ELF-1 (cell line): ENCODE measurements at regions not wholly inside any gene's neighbourhood (a gene's known extent, or its start where the extent isn't known, plus 50 kb on each side); places are given as distances from the start of the nearest gene placed in this dataset.
"Not testable (repeated sequence)": the region's sequence is repeated elsewhere in the genome, so short reads cannot be mapped to it uniquely, and the experiment has no call there.

Source experiments
- DNase-seq: peaks from one replicate; pipeline ENCODE4 v3.0.0-alpha.2; 2016; ENCODE audit warnings: low read depth, low spot score

DNA sequence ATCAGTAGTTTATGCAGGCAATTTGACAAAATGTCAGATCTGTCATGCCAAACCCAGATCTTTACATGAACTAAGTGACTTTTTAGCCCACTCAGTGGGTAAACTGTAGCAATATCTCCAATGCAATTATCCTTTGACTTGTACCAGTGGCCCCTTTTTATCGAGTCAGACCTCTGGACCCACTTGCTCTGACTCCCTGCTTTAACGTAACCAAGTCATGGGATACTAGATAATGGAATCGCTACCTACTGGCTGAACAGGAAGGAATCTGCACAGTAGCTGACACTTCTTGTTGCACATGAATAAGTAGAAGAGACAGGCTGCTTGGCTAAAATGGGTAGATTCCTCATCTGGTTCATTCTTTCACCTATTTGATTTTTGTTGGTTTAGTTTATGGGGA is 128.4 kb upstream of the LYPLAL1 start:
- no peak for DNase-seq

DNA sequence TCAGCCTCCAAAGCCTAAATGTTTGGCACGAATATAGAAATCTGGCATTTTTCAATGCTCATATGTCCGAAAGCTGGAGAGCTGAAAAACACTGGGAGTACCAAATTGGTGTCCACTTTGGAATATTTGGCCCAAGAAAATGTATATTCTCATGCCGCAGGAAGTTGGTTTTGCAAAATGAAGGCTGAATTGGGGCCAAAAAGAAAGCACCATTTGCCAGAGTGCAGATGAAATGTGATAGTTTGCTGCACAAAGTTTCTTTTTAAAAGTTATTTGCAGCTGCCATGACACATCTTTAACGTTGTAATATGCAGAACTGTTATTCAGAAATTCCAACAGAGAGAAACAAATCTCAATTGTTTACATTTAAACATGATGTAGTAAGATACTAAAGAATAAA is 124.2 kb upstream of the LYPLAL1 start:
- no peak for DNase-seq

- no peak for DNase-seq
Measured at GRCh38 chr1:219050086-219050821, 123.4 kb upstream of the LYPLAL1 start.

GRCh38 chr1:219050822-219051125 is 122.9 kb upstream of the LYPLAL1 start:
- no peak for DNase-seq

DNA sequence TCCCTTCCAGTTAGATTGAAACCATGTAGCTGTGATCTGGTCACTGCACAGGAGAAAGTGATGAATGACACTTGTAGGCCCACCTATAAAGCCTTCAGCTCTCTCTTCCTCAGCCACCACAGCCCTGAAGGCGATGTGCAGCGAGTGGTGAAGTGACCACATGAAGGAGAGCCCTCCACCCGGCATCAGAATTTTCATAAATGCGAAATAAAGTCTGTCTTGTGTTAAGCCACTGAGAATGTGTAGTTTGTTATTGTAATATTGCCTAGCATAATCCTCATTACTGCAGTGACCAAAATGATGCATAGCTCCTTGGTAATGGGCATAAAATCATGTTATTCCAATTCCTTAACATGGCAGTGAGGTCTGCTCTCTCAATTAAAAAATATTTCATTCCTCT is 122.1 kb upstream of the LYPLAL1 start:
- DNase-seq = no peak

DNA sequence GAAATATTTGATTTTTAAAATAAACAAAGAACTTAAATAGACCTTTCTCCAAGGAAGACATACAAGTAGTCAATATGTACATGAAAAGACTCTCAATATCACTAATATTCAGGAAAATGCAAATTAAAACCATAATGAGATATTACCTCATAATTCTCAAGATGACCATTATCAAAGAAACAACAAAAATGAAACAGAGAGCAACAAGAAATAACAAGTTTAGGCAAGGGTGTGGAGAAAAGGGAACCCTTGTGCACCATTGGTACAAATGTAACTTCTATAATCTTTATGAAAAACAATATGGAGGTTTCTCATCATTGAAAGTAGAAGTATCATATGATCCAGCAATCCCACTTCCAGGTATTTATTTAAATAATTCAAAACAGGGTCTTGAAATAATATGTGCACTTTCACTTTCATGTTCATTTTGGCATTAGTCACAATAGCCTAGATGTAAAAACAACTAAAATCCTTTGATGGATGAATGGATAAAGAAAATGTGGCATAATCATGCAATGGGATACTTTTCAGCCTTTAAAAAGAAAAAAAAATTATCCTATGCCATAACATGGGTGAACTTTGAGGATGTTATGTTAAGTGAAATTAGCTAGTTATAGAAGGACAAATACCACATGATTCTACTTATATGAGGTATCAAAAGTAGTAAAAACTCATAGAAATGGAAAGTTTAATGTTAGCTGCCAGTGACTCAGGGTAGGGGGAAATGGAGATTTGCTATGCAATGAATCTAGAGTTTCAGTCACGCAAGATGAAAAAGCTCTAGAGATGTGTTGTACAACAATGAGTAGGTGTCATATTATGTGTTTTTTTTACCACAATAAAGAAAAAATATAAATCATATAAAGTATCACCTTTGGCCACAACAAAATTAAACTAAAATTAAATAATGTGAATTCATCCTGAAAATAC is 114.5 kb upstream of the LYPLAL1 start:
- no peak for DNase-seq

DNA sequence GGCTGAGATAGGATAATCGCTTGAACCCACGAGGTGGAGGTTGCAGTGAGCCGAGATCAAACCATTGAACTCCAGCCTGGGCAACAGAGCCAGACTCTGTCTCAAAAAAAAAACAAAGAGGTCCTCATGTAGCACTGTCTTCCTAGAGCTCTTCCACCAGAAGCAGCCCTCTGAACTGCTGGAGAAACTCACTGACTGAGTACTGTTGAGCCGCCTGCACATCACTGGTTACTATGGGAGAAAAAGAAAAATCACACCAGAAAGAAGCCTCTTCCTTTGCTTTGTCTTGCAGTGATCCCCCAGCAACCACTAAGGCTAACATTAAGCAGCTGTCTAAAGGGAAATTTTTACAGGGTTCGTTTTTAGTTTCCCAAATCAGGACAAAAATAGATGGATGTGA is 112.9 kb upstream of the LYPLAL1 start:
- DNase-seq = no peak

DNA sequence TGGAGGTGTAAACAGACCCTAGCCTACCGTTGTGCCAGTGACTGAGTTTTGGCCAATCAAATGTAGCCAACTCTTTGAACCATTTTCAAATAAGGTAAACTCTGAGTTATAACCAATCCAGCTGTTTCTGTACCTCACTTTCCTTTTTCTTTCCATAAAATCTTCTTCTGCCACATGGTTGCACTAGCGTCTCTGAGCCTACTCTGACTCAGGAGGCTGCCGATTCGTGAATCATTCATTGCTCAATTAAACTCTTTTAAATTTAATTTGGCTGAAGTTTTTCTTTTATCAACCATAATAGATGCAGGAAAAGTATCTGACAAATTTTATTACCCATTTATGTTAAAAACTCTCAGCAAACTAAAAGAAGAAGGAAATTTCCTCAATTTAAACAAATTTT is 111.5 kb upstream of the LYPLAL1 start:
- DNase-seq = no peak

DNA sequence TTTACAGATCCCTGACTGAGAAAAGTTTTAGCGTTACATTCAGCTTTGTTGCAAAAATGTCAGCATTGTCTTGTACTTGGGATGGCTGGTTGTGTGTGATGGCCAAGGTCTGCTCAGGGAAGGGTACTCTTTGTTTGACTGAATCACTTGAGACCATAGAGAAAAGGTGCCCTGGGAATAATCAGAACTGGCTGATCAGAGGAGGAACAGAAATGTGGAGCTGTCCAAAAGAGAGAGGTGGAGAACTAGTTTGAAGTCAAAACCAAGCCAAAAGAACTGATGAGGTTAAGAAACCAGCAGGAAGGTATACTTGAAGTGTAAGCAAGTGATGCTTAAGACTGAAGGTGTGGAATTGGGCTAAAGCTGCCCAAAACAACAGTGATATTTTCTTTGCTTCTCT is 107.6 kb upstream of the LYPLAL1 start:
- DNase-seq = no peak

- DNase-seq = peak; percentile 6
Measured at GRCh38 chr1:219066631-219067349, 106.9 kb upstream of the LYPLAL1 start.

DNA sequence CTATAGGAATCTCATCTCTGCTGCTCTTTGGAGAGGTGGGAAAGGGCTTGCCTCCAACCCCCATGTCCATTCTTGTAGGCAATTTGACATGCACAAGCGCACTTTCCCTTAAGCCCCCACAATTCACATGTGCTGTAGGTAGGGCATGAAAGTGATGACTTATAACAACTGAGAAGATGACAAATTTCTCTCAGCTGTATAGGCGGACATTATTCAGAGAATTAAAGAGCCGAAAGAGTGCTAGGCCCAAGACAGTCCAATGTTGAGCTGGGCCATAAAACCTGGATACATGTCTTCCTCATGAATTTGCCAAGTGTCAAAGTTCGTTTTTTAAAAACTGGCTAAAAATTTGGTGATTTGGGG is 106.3 kb upstream of the LYPLAL1 start:
- no peak for DNase-seq

DNA sequence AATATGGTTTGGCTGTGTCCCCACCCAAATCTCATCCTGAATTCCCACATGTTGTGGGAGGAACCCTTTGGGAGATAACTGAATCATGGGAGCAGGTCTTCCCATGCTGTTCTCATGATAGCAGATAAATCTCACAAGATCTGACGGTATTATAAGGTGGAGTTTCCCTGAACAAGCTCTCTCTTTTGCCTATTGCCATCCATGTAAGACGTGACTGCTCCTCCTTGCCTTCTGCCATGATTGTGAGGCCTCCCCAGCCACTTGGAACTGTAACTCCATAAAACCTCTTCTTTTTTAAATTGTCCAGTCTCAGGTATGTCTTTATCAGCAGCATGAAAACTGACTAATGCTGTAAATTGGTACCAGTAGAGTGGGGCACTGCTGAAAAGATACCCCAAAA is 103.3 kb upstream of the LYPLAL1 start:
- not testable (repeated sequence) for DNase-seq

- DNase-seq = no peak
Measured at GRCh38 chr1:219071209-219071608, 102.5 kb upstream of the LYPLAL1 start.

- no peak for DNase-seq
Measured at GRCh38 chr1:219072329-219072728, 101.3 kb upstream of the LYPLAL1 start.

- DNase-seq = no peak
Measured at GRCh38 chr1:219074084-219074728, 99.5 kb upstream of the LYPLAL1 start.

- no peak for DNase-seq
Measured at GRCh38 chr1:219075121-219075879, 98.4 kb upstream of the LYPLAL1 start.

DNA sequence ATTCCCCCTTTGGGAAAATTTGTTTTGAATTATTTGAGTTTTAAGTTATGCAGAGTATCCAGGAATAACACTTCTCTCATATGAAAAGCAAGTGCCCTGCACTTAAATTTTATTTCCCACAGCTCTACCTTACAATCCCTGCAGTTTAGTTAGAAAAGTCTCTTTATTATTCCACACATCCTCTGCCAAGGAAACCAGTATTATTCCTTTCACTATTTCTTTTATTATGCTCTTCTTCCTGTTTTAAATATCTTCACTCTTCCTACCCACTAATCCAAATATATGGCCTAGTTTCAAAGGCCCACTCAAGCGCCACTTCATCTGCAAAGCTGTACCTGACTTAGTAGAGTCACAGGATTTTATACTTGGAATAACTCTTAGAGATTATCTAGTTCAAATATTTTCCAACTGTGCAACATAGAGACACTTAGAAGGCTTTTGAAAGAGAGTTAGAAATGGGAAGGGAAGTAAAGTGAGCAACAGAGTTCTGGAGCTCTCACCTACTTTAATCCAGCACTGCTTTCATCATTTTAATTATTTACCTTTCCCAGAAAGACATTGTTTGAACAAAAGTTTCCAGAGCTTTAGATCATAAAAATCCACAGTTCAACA is 97.2 kb upstream of the LYPLAL1 start:
- DNase-seq = no peak

GRCh38 chr1:219077767-219078166 is 95.9 kb upstream of the LYPLAL1 start:
- not testable (repeated sequence) for DNase-seq

DNA sequence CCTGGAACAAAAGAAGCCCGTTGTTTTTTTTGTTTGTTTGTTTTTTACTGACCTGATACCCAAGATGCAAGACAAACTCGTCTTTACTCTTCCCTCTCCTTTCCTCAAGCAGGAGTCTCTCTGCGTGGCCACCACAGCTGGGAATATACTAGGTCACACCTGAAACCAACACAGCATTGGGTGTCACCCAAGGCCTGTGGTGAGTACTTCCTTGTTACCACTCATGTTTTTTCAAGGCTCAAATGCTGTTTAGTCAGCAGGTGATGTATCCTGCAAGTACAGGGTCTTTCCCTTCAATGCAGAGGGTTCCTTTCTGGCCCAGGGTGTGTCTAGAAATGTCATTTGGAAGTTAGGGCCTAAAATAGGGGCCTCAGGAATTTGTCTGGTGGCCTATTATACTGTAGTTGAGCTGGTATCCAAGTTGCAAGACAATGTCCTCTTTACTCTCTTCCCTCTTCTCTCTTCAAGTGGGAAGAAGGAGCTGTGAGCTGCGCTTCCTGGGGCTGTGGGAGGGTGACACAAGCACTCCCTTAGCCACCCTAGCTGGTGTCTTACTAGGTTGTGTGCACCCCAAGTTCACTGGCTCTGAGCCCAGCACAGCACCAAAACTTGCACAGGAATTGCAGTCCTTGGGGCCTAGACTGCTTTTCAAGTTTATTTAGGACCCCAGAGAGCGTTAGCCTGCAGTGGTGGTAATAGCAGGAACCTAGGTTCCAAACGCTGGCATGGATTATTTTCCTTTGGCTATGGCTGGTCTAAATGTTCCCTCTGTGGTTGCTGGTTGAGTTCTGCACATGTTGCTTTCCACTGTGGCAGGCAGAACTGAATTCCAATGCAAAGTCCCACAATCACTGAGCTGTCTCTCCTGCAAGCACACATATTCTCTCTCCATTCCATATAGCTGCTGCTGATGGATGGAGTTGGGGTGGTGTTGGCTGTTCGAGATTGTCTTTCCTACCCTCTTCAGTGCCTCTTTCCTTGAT is 91.4 kb upstream of the LYPLAL1 start:
- no peak for DNase-seq

DNA sequence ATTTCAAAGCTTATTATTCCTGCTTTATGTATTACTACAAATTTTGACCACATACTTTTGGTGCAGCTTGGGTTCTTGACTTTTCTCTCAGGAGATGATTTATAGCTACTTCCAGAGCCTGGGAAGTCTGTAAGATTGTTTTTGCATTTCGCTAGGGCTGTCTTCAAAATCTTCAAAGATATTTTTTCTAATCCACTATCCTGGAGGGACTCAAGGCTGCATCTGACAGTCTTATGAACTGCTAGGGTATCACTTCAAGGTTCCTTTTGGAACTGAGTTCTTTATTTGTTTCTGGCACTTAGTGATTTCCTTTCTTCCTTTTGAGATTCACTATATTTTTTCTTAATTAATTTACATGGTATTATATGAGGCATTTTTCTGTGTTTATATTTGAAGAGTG is 90.0 kb upstream of the LYPLAL1 start:
- DNase-seq = no peak
